ENCODE measurements at regions not wholly inside any gene's neighbourhood (a gene's known extent, or its start where the extent isn't known, plus 50 kb on each side); places are given as distances from the start of the nearest gene placed in this dataset.

- TF ChIP-seq POLR2AphosphoS5 (IDR thresholded peaks at IDR 0.05) (no peak), POLR2A (IDR thresholded peaks at IDR 0.05) (no peak)
- TF ChIP-seq, protein P1, sequence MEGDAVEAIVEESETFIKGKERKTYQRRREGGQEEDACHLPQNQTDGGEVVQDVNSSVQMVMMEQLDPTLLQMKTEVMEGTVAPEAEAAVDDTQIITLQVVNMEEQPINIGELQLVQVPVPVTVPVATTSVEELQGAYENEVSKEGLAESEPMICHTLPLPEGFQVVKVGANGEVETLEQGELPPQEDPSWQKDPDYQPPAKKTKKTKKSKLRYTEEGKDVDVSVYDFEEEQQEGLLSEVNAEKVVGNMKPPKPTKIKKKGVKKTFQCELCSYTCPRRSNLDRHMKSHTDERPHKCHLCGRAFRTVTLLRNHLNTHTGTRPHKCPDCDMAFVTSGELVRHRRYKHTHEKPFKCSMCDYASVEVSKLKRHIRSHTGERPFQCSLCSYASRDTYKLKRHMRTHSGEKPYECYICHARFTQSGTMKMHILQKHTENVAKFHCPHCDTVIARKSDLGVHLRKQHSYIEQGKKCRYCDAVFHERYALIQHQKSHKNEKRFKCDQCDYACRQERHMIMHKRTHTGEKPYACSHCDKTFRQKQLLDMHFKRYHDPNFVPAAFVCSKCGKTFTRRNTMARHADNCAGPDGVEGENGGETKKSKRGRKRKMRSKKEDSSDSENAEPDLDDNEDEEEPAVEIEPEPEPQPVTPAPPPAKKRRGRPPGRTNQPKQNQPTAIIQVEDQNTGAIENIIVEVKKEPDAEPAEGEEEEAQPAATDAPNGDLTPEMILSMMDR (IDR thresholded peaks at IDR 0.05 in 8 of 11, conservative IDR thresholded peaks at IDR 0.05 in 3 of 11): no peak
Measured at GRCh38 chr7:41416208-41416595, 286.7 kb downstream of the INHBA start.
